Stimulated activated naive CD8-positive, alpha-beta T cell treated with anti-CD3 and anti-CD28 coated beads, Interleukin-15, Interleukin-2, amounts not matched to agents 100 U/mL and 50 U/mL, for 24 hours (primary cell): ENCODE measurements at regions not wholly inside any gene's neighbourhood (a gene's known extent, or its start where the extent isn't known, plus 50 kb on each side); places are given as distances from the start of the nearest gene placed in this dataset.

Source experiments
- ATAC-seq: fragments of 150-1000 bp; cut with Tn5 transposase; one replicate; pipeline ENCODE4 v1.10.0; 2021
- DNase-seq: peaks from one replicate; pipeline ENCODE4 v3.0.0; 2021

DNA sequence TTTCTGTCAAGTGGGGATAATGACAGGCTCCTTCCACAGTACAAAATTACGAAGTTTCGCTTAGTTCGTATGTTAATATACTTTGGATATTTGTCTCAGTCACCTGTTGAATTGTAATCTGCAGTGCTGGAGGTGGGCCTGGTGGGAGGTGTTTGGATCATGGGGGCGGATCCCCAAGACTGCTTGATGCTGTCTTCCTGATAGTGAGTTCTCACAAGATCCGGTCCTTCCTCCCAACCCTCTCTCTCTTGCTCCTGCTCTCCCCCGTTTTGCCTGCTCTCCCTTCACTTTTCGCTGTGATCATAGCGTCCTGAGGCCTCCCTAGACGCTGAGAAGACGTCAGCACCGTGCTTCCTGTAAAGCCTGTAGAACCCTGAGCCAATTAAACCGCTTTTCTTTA lies 97.1 kb upstream of the EPB41L3 start:
- ATAC-seq (no peak), DNase-seq (no peak)

- DNase-seq (no peak), ATAC-seq (no peak)
Measured at GRCh38 chr18:5639131-5639530, 95.3 kb upstream of the EPB41L3 start.

DNA sequence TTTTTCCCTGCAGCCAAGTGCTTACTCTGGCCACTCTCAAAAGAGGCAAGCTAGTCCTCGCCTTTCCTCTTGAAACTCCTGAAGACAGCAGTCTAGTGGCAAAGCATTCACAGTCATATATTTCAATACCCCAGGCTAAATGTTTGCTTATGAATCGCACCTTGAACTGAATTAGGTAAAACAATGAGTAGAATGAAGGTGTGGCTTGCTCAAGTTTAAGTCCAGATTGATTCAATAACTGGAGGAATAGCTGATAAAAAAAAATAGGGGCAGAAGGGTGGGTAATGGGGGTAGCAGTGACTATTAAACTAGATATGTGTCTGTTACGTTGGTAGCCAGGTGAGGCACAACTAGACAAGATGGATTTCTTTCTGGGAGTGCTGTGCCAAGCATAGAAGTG lies 88.2 kb upstream of the EPB41L3 start:
- ATAC-seq = no peak
- DNase-seq = no peak

DNA sequence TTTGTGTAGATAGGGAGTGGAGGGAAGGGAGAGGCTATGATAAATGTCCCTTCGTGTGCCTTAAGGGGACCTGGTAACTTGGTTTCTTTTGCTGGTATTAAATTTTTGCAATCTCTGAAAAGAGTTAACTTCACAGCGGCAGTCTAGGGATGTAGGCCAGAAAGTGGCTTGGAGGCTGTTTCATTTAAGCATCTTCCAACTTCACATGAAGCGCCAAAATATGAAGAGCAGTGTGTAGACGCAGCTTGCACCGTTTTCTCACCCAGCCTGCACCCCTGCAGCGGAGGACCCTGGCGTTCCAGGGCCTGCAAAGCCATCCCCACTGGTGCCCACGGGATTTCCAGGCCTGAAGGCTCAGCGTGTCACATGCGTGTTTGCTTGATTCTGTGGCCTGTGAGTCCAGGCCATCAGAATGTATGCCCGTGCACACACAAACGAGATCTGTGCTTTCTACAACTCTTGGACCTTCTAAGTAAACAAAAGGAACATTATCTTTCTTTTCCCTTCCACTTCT lies 87.2 kb upstream of the EPB41L3 start:
- ATAC-seq = no peak
- DNase-seq = no peak

GRCh38 chr18:5630057-5630899 lies 86.5 kb upstream of the EPB41L3 start:
- peak; percentile 39 for DNase-seq
- ATAC-seq = peak; percentile 78

GRCh38 chr18:5628512-5629255 lies 84.9 kb upstream of the EPB41L3 start:
- DNase-seq = peak; percentile 6
- ATAC-seq = no peak

GRCh38 chr18:5627776-5628511 lies 84.1 kb upstream of the EPB41L3 start:
- no peak for ATAC-seq
- no peak for DNase-seq

DNA sequence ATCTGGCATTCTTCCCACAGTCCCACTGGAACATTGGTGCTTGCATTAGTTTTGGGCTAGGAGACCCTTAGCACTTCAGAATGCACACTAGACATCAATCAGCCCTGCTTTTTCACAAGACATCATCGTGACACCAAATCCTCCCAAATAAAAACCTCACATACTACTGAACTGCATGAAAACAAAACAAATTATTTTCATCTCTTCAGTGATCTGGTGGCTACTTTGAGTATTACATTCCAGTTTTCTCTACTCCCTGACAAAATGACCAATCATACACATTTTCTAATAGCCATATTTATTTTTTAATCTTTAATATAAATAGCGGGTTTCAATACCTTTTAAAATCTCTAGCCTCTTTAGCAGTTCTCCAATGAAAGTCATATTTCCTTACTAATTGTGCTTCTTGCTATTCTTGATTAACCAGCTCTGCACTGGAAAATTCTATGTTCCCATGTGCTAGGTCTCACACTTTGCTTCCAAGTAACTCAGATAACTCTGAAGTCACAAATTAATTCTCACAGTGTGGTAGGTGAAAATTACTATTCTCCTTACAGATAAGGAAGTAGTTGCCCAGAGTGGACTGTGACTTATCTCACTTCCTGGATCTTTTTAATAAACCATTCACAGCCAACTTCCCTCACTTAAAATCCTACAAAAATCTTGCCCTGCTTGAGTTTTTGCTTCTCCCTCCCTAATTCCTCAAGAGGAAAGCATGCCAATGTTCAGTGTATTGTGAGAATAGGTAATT lies 82.5 kb upstream of the EPB41L3 start:
- ATAC-seq (no peak), DNase-seq (no peak)

- ATAC-seq = no peak
Measured at GRCh38 chr18:5625076-5625475, 81.3 kb upstream of the EPB41L3 start.

GRCh38 chr18:5622905-5623304 lies 79.1 kb upstream of the EPB41L3 start:
- no peak for DNase-seq
- ATAC-seq = no peak

More at GRCh38 chr18:5625076-5625475, 81.3 kb upstream of the EPB41L3 start:
- DNase-seq = no peak

GRCh38 chr18:5620289-5620688 lies 76.5 kb upstream of the EPB41L3 start:
- no peak for DNase-seq
- ATAC-seq = no peak

DNA sequence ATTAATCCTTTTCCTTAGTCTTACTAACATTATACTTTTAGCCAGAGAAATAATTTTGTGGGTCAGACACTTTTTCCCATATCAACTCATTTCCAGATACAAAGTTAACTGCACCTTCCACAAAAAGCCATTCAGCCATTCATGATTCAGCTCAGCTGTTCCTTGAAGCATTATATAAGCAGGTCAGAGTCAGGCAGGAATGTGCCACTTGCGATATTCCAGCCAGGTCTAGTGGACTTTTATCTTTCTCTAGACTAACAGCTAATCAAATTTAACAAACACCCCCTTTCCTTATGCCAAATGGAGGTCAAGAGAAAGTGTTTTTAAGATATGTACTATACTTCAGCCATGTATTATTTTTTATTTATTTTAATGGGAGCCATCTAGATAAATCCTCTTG lies 75.6 kb upstream of the EPB41L3 start:
- no peak for ATAC-seq

GRCh38 chr18:5618047-5618688 lies 74.4 kb upstream of the EPB41L3 start:
- ATAC-seq (no peak), DNase-seq (no peak)

More for the DNA sequence above, 75.6 kb upstream of the EPB41L3 start:
- no peak for DNase-seq

- DNase-seq (no peak), ATAC-seq (no peak)
Measured at GRCh38 chr18:5611221-5611620, 67.4 kb upstream of the EPB41L3 start.

GRCh38 chr18:5608846-5609245 lies 65.0 kb upstream of the EPB41L3 start:
- DNase-seq (no peak), ATAC-seq (no peak)

DNA sequence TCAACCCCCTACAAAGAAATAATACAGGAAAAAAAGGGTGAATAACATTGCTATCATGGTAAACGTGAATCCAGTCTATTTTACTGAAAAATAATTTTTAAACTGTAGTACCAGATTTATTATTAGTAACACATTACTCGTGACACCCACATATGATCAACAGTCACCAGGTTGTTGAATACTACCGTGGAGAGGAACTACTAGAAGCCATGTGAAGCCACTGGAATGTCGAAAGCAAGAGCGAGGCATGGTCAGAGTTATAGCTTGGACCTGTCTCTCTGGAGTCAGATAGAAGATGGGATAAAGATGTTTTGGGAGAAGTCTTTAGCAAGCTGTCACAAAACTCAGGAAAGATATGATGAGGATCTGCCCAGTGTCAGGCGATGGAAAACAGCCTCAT lies 63.2 kb upstream of the EPB41L3 start:
- ATAC-seq (no peak), DNase-seq (no peak)

- DNase-seq (no peak), ATAC-seq (no peak)
Measured at GRCh38 chr18:5604778-5605177, 61.0 kb upstream of the EPB41L3 start.

- ATAC-seq (no peak), DNase-seq (no peak)
Measured at GRCh38 chr18:5603153-5603552, 59.4 kb upstream of the EPB41L3 start.

- ATAC-seq = no peak
- no peak for DNase-seq
Measured at GRCh38 chr18:5601188-5601624, 57.4 kb upstream of the EPB41L3 start.

GRCh38 chr18:5600378-5601071 lies 56.7 kb upstream of the EPB41L3 start:
- DNase-seq (no peak), ATAC-seq (no peak)

DNA sequence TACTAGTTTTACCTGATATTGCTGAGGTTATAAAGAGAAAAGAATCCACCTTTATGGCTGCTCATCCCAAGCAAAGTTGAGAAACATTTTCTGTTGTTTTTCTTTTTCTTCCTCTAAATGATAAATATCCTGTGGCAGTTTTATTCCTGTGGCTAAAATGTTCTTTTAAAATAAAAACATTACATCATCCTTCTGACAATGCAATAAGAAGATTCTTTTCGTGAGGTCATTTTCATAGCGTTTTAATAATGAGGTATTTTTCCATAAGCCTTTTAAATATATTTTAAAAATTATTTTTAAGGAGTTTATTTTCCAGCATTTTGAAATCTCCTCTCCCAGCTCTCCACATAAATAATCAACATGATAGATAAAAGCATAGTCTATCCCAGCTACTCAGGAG lies 52.8 kb upstream of the EPB41L3 start:
- DNase-seq (no peak), ATAC-seq (no peak)
